SK-MEL-5 (cell line): ENCODE measurements at regions not wholly inside any gene's neighbourhood (a gene's known extent, or its start where the extent isn't known, plus 50 kb on each side); places are given as distances from the start of the nearest gene placed in this dataset.
"Not testable (repeated sequence)": the region's sequence is repeated elsewhere in the genome, so short reads cannot be mapped to it uniquely, and the experiment has no call there.

ENCODE experiments used
- DNase-seq: peaks from one replicate; pipeline ENCODE4 v3.0.0-alpha.2; 2016; ENCODE audit warnings: low read depth, low spot score
- in situ Hi-C: cut with HindIII; loops from 2 replicates; pipeline ENCODE4 v1.10.0; 2016; ENCODE audit warnings: low sequenced_read_pairs, high pct_unique_total_duplicates, low pct_unique_long_range_greater_than_20kb

- in situ Hi-C loops, result no loop called here
- DNase-seq, result no peak
Measured at GRCh38 chr11:130526846-130527245, 78.4 kb downstream of the ADAMTS15 start.

GRCh38 chr11:130527636-130528297, 79.3 kb downstream of the ADAMTS15 start:
- in situ Hi-C loops, result no loop called here
- no peak for DNase-seq

DNA sequence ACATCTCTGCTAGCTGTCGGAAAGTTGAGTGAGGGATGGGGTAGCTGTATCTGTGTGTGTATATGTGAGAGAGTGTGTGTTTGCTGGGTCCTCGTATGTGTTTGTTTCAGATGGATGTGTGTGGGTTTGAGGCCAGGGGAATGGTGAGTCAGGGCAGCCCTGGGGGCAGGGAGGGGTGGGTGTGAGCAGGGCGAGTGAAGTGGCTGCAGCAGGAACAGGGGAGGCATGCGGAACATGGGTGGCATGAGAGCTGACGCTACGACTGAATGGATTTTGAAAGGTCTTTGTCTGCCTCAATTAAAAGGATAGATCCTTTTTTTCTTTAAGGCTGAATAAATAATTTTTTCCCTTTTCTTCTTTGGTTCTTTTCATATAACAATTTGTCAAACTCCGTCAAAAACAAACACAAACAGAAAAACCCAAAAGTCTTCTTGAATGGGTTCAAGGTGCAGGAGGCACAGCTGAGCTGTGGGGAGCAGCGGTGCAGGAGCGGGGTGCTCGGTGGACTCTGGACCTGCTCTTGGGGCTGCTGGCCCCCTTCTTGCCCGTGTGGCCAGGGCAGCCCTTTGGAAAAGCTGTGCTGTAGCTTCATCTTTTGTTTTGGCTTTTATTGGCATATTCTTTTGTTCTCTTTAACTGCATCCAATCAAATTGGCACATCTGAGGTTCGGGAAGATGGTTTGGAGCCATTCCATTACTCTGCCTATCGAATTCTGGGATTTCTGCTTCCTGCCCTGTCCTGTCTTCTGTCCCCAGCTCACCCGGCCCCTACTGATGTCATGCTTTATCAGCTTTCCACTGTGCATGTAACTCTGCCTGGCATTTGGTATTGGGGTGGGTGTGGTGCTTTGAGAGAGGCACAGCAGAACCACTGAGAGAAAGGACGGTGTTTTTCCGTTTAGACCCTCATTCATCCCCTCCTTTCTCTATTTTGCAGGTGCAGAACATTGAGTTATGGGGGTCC, 80.1 kb downstream of the ADAMTS15 start:
- DNase-seq, result no peak
- in situ Hi-C loops, result no loop called here

DNA sequence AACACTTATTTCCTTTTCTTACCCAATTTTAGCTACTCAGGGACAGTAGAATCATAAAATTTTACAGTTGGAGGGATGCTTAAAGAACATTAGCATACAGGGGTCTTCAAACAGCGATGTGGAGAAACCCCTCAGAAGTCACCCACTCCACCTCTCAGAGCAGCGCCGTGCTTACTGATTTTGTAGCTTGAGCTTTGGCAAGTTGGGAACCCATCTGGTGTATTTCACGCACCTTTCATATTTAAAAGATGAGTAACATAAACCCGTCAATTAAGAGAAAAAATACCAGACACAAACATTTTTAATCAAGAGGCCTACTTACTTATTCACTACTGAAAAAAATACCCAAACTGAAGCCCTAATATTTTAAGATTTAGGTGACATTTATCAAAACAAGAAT, 80.9 kb downstream of the ADAMTS15 start:
- in situ Hi-C loops, result no loop called here
- DNase-seq, result no peak

DNA sequence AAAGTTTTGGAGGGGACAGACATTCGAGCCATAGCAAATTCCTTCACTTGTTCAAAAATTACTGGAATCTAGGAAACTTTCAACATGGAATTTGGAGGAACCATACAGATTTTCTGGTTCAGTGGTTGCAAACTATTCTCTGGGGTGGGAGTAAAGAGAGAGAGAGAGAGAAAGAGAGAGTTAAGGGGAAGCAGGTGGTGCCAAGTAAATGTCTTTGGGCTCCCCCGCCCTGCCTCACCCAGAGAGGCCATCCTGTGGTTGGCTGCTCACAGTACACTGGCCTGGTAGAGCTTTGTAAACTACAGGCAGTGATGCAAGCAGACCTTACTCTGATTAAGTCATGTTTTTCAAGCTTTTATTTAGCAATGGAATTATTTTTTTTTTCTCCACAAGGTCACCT, 82.6 kb downstream of the ADAMTS15 start:
- in situ Hi-C loops, result no loop called here
- no peak for DNase-seq

- in situ Hi-C loops, result no loop called here
- DNase-seq, result no peak
Measured at GRCh38 chr11:130533113-130533798, 84.8 kb downstream of the ADAMTS15 start.

DNA sequence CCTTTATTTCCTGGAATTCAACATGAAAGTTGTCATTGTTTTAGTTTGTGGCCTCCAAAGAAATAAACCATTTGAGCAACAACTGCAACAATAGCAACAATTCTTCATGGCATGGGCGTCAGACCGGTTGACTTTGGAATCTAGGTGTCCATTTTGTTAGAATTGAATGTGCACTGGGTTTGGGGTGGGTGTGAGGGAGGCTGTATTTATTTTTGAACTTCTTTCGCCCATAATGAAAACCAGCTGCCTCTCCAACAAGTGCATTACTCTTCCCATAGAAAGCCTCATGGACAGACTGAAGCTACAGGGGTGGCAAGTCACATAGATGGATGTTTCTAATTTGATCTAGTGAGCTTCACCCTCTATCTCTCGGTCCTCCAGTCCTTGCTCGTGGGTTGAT, 85.4 kb downstream of the ADAMTS15 start:
- in situ Hi-C loops, result no loop called here
- no peak for DNase-seq

DNA sequence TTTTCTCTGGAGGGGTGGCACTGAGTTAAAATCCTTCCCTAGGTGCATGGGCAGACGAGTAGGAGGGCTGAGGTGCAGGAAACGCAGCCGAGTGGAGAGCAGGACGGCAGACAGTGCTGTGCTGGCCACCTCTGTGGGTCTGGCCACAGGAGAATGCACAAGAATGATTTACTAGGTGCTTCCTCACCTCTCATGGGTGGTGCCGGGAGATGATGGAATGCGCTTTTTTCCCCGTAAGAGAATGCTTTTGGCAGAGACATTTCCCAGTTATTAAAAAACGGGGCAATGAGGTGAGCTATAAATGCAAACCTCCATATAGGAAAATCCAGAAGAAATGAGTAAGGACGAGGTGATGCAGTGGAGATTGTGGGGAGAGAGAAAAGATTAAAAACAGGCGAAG, 86.1 kb downstream of the ADAMTS15 start:
- in situ Hi-C loops, result no loop called here
- no peak for DNase-seq

DNA sequence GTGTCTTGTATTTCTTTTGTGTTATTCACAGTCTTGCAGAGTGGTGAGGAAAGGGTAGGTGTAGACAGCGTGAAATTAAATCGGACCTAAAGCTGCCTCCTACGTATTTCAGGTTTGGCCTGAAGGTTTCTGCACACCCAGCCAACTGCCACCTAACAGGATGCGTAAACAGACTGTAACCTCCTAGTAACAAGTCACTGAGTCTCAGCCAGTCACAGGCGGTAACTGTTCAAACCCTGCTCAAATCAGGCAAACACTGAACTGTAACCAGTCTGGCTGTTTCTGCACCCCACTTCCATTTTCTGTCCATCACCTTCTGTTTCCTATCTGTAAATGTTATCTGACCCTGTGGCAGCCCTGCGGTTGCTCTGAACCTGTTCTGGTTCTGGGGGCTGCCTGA, 87.1 kb downstream of the ADAMTS15 start:
- in situ Hi-C loops, result no loop called here

GRCh38 chr11:130536106-130537040, 87.9 kb downstream of the ADAMTS15 start:
- no peak for DNase-seq
- in situ Hi-C loops, result no loop called here

More for the DNA sequence above, 87.1 kb downstream of the ADAMTS15 start:
- DNase-seq, result no peak

DNA sequence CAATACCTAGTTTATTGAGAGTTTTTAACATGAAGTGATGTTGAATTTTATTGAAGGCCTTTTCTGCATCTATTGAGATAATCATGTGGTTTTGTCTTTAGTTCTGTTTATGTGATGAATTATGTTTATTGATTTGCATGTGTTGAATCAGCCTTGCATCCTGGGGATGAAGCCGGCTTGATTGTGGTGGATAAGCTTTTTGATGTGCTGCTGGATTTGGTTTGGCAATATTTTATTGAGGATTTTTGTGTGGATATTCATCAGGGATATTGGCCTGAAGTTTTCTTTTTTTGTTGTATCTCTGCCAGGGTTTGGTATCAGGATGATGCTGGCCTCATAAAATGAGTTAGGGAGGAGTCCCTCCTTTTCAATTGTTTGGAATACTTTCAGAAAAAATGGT, 91.2 kb downstream of the ADAMTS15 start:
- in situ Hi-C loops, result not testable (repeated sequence)

DNA sequence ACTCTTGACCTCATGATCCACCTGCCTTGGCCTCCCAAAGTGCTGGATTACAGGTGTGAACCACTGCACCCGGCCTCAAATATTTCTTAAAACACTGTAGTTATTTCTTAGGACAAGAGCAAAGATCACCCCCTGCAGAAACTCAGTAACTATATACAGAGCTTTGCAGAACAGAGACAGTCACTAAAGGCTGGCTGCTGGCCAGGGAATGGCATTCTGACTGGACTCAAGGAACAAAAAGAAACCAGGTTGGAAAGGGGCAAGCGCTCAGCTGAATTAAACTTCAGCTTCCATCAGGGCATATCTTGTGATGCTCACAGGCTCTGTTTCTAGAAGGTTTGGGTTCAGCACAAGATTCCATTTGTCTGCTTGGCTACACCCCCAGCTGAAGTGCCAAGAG, 95.8 kb downstream of the ADAMTS15 start:
- no peak for DNase-seq
- in situ Hi-C loops, result no loop called here

More for the DNA sequence above, 91.2 kb downstream of the ADAMTS15 start:
- DNase-seq, result not testable (repeated sequence)

DNA sequence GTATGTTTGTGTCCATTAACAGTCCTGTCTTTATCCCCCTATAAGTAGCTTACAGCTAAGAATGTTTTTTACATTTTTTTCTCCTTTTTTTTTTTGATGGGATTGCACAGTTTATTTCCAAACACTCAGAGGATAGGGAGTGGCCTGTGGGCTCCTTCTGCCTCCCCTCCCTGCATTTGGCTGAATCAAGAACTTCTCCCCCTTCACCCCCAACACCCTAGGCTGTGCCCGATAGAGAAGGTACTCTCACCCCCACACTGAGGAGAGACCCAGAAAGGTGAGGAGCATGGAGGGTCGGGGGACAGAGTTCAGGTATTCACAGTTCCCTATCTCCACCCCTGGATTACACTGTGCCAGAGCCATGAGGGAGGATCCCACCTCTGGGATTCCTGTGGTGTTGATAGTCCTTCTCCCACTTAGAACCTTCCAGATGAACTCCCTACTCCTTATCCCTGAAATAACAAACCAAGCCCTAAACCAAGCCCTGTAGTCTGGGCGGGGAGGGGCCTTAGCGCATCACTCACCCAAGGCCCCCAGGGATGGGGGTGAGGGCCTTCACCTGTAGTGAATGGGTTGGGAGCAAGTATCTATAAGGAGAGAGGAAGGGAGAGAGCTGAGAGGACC, 97.1 kb downstream of the ADAMTS15 start:
- no peak for DNase-seq
- in situ Hi-C loops, result no loop called here

DNA sequence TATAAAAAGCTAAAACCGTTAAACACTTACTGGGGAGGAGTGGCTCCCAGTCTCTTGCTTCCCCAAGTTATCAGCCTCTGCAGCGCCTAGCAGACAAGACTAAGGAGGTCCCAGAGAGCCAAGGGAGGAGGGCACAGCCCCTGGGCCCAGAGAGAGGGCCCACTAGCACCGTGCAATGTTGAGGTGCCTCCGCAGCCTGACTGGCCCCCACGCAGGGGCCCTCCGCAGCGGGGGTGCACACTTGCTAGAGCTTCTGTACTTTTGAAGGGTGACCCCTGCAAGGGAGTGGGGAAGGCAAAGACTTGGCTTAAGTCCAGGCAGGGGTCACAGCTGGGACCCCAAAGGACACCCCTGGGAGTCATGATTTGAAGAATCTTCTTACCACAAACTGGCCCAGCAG, 98.0 kb downstream of the ADAMTS15 start:
- in situ Hi-C loops, result no loop called here

GRCh38 chr11:130546901-130547694, 98.7 kb downstream of the ADAMTS15 start:
- DNase-seq, result no peak
- in situ Hi-C loops, result no loop called here

More for the DNA sequence above, 98.0 kb downstream of the ADAMTS15 start:
- DNase-seq, result no peak

GRCh38 chr11:130547761-130548490, 99.5 kb downstream of the ADAMTS15 start:
- in situ Hi-C loops, result no loop called here
- DNase-seq, result no peak
